Stomach smooth muscle (tissue), 2 donors: ENCODE measurements at regions not wholly inside any gene's neighbourhood (a gene's known extent, or its start where the extent isn't known, plus 50 kb on each side); places are given as distances from the start of the nearest gene placed in this dataset.

Source experiments
- H3K27ac ChIP-seq: one replicate; pipeline ENCODE4 v1.7.0; 2013; ENCODE audit warnings: mild to moderate bottlenecking, low read length, inconsistent platforms
- H3K27me3 ChIP-seq, 2 donors: one replicate each; pipeline ENCODE4 v1.7.0; 2013; ENCODE audit warnings: low read length in 2 of 2; ENCODE audit not compliant: insufficient read depth in 2 of 2, control insufficient read depth in 1 of 2
- H3K36me3 ChIP-seq, 2 donors: one replicate each; pipeline ENCODE4 v1.7.0; 2013; ENCODE audit warnings: low read length in 2 of 2; ENCODE audit not compliant: control insufficient read depth in 2 of 2, insufficient read depth in 2 of 2
- H3K4me1 ChIP-seq: one replicate; pipeline ENCODE4 v1.7.0; 2013; ENCODE audit warnings: low read length; ENCODE audit not compliant: control insufficient read depth, insufficient read depth
- H3K4me3 ChIP-seq, 2 donors: one replicate each; pipeline ENCODE4 v1.7.0; 2013; ENCODE audit warnings: low read length in 2 of 2
- H3K9ac ChIP-seq, 2 donors: one replicate each; pipeline ENCODE4 v1.7.0; 2013; ENCODE audit warnings: low read length in 2 of 2, mild to moderate bottlenecking in 1 of 2
- H3K9me3 ChIP-seq, 2 donors: one replicate each; pipeline ENCODE4 v1.7.0; 2013; ENCODE audit warnings: low read length in 2 of 2; ENCODE audit not compliant: control insufficient read depth in 2 of 2
- donor health status: healthy.
- donor health status: Pancreatic carcinoma.

DNA sequence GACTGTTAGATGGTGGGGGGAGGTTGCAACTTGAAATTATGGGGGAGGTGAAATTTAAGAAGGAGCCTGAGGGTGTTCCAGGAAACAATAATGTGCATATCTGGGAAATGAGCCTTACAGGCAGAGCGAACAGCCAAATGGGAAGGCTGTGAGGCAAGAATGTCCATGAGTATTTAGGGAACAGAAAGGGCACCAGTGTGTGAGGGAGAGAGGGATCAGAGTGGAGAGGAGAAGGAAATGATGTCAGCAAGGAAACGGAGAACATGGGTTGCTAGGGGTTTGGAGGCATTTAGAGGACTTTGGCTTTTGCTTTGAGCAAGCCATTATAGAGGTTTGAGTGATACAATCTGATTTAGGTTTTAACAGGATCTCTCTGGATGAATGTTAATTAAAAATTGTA is 285.4 kb downstream of the TLE4 start:
- H3K4me3 ChIP-seq: no peak overlapping the region
- no peaks in the 10 kb centered on the region for H3K4me1 ChIP-seq
- H3K36me3 ChIP-seq: no peaks in the 10 kb centered on the region
- no peak overlapping the region for H3K27ac ChIP-seq
- H3K27me3 ChIP-seq: no peaks in the 10 kb centered on the region
- no peak overlapping the region for H3K9ac ChIP-seq
- H3K9me3 ChIP-seq: no peaks in the 10 kb centered on the region

- Histone ChIP-seq H3K4me1 (no peaks in the 10 kb centered on the region), H3K36me3 (no peaks in the 10 kb centered on the region), H3K4me3 (no peak overlapping the region), H3K9ac (no peak overlapping the region), H3K9me3 (peaks cover 3 to 4% of the 10 kb centered on the region in 2 donors), H3K27ac (no peak overlapping the region), H3K27me3 (no peaks in the 10 kb centered on the region)
Observed at GRCh38 chr9:79847074-79847473, 275.3 kb downstream of the TLE4 start.

- H3K27me3 ChIP-seq: no peaks in the 10 kb centered on the region
- H3K36me3 ChIP-seq: no peaks in the 10 kb centered on the region
- H3K9ac ChIP-seq: no peak overlapping the region
- no peak overlapping the region for H3K4me3 ChIP-seq
- no peak overlapping the region for H3K27ac ChIP-seq
- no peaks in the 10 kb centered on the region for H3K9me3 ChIP-seq
- H3K4me1 ChIP-seq: no peaks in the 10 kb centered on the region
Observed at GRCh38 chr9:79829566-79830302, 258.0 kb downstream of the TLE4 start.

DNA sequence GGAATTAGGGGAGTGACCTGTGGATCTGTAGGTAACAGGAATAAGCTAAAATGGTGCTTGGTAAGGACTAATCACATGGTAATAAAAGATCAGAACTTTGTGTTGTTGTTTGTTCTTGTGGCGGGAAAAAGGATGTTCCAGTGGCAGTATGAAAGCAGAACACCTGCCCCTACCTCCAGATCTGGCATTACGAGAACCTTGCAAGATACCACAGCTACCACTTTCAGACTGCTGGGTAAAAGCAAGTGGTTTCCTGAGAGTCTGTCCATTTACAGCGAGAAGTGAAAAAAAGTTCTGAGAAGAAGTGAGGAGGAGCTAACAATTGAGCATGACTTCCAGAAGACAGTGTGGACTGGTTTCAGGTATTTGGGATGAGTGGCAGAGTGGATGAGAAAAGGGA is 252.5 kb downstream of the TLE4 start:
- H3K27ac ChIP-seq: no peak overlapping the region
- H3K9me3 ChIP-seq: no peaks in the 10 kb centered on the region
- no peaks in the 10 kb centered on the region for H3K4me1 ChIP-seq
- H3K27me3 ChIP-seq: no peaks in the 10 kb centered on the region
- H3K36me3 ChIP-seq: no peaks in the 10 kb centered on the region
- no peak overlapping the region for H3K9ac ChIP-seq
- no peak overlapping the region for H3K4me3 ChIP-seq

DNA sequence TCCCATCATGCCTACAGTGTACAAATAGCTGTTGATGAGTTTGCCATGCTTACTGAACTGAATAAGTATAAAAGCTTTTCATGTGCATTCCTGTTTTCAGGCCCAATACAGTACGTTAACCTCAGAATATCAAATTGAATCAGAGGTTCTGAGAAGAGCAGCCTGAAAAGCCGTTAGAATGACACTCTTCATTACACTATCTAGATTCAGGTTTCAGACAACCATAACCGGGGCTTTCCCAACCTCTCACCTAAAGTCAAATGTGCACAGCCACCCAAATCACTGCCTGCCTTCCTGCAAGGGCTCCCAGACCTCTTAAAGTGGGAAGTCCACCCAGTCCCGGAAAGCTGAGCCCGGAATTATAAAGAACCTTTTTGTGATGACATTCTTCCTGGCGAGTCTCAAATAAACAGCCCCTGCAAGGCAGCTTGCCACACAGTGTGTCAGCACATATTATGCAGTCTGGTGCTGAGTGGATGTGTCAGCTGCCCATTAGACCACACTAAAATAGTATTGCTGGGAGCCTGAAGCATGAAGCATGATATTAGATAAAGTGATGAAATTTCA is 245.8 kb downstream of the TLE4 start:
- Histone ChIP-seq H3K36me3 (no peaks in the 10 kb centered on the region), H3K4me1 (no peaks in the 10 kb centered on the region), H3K27ac (no peak overlapping the region), H3K9ac (no peak overlapping the region), H3K27me3 (no peaks in the 10 kb centered on the region), H3K9me3 (no peaks in the 10 kb centered on the region), H3K4me3 (no peak overlapping the region)

DNA sequence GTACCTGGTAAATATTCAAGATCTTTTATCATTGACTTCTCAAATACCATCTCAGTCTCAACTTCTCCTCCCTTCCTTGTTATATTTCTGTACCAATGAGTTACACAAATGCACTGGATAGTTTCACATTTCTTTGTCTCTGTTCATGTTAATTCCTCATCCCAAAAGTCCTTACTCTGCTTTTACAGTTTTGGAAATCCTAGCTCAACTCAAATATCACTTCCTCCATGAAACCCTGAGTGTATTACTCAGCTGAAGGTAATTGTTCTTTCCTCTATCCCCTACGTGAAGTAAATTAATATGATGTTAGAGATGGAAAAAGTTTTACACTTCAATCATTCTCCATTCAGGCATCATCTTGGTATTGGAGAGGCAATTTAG is 241.5 kb downstream of the TLE4 start:
- no peak overlapping the region for H3K27ac ChIP-seq
- H3K9ac ChIP-seq: no peak overlapping the region
- no peaks in the 10 kb centered on the region for H3K9me3 ChIP-seq
- H3K27me3 ChIP-seq: no peaks in the 10 kb centered on the region
- no peak overlapping the region for H3K4me3 ChIP-seq
- no peaks in the 10 kb centered on the region for H3K4me1 ChIP-seq
- H3K36me3 ChIP-seq: no peaks in the 10 kb centered on the region

DNA sequence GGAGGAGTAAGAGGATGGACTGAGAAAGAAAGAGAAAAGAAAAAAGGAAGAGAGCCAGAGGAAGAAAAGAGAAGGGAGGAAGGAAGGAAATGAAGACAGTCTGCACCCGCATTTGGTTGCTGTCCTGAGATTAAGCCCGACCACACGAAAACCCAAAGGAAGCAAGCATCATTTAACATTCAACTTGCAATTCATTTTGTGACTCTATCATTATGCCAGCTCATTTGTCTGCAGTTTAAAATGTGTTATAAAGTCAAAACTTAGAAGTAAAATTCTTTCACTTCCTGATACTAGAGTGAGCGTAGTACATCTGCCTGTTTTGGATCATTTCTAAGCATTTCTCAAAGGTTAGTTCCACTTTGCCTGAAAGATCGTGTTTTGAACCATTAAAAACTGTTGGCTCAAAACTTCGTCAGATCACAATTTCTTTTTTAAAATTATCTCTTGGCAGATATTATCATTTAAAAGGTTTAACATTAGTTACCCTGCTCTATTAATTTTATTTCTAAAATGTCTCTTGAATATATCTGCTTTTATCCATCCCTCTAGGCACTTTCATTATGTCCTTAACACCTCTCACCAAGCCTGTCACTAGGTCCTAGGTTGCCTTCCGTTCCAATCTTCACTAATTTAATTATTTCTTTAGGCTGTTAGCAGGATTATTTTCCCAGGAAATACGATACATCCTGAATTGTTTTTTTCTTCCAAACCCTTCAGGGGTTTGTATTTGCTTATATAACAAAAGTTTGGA is 240.9 kb downstream of the TLE4 start:
- Histone ChIP-seq H3K4me3 (peak overlapping the region in 1 of 2 donors; percentile 21), H3K9me3 (no peaks in the 10 kb centered on the region), H3K4me1 (no peaks in the 10 kb centered on the region), H3K9ac (no peak overlapping the region), H3K27ac (no peak overlapping the region), H3K27me3 (no peaks in the 10 kb centered on the region), H3K36me3 (no peaks in the 10 kb centered on the region)

DNA sequence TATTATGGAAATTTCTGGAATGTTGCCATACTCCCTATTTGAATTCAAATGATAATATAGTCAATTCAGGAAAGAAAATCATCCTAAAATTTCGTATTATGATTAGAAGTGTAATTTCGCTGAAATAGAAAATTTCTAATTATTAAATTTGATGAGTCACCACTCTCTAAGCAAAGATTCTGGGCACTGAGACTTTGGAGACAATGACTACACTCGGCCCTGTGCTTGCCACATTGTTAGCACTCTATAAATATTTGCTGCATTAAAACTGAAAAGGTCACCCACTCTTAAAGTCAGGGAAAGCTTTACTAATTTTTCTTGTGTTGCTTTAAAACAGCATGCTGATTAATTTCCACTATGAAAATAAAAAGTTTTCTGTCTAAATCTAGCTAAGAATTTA is 240.3 kb downstream of the TLE4 start:
- no peaks in the 10 kb centered on the region for H3K9me3 ChIP-seq
- H3K27me3 ChIP-seq: no peaks in the 10 kb centered on the region
- no peak overlapping the region for H3K27ac ChIP-seq
- no peak overlapping the region for H3K4me3 ChIP-seq
- no peaks in the 10 kb centered on the region for H3K36me3 ChIP-seq
- no peaks in the 10 kb centered on the region for H3K4me1 ChIP-seq
- H3K9ac ChIP-seq: no peak overlapping the region

DNA sequence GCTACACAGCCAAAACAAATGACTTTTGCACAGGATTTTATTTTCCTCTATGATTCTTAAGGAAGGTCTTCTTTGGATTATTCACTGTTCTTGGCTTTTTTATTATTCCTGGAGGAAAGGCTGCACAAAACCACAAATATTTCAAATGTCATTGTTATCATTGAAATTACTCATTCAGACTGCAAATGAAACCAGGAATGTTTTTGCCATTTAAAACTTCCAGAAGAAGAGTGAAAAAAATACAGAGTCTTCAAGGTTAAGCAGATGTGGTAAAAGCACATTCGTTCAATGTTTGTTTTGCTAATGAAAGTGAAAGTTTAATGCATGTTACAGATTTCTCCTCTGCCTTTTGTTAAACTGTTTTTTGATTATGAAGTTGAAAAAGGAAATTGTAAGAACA is 238.2 kb downstream of the TLE4 start:
- Histone ChIP-seq H3K36me3 (no peaks in the 10 kb centered on the region), H3K27me3 (no peaks in the 10 kb centered on the region), H3K4me3 (no peak overlapping the region), H3K9me3 (no peaks in the 10 kb centered on the region), H3K9ac (no peak overlapping the region), H3K4me1 (no peaks in the 10 kb centered on the region), H3K27ac (no peak overlapping the region)

DNA sequence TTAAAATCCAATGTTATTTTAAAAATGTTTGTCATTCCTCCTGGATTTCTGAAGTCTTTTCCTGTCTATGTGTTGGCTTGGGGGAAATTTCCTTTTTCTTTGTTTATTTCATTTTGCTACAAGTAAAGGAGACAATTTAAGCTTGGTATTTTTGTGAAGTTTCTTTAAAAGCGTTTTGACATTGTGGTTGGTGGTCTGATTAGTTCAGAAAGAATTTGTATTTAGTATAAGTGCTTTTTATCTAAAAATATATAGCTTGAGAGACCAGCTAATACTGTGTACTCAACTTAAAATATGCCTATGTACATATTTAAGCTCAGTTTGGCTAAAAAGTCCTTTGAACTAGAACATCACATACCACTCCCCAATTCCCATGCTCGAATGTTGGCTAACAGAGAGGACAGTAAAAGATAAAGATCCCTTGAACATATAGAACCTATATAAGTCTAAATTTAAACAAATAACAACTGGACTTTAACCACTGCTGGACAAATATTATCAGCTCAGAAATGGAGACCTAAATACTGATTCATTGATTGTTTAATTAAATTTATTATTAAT is 237.6 kb downstream of the TLE4 start:
- no peaks in the 10 kb centered on the region for H3K36me3 ChIP-seq
- H3K27me3 ChIP-seq: no peaks in the 10 kb centered on the region
- H3K9me3 ChIP-seq: no peaks in the 10 kb centered on the region
- H3K9ac ChIP-seq: no peak overlapping the region
- no peak overlapping the region for H3K27ac ChIP-seq
- no peak overlapping the region for H3K4me3 ChIP-seq
- H3K4me1 ChIP-seq: no peaks in the 10 kb centered on the region

DNA sequence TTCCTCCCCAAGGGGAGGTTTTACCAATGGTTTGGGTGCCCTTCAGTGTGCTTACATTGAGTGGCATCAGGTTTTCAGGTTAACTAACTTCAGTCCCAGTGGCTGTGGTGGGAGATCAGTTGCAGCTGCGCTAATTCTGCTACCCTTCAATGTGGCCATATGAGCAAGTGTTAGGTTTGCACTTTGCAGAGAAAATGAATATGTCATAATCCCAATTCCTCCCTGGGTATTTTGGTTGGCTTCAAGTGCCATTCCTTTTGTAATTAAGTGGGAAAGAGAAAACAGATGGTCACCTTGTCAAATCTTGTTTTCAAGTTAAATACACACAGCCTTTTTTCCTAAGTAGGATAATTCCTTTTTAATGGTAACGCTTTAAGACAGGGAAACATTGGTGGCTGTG is 236.2 kb downstream of the TLE4 start:
- Histone ChIP-seq H3K4me3 (no peak overlapping the region), H3K9me3 (no peaks in the 10 kb centered on the region), H3K27ac (no peak overlapping the region), H3K27me3 (no peaks in the 10 kb centered on the region), H3K9ac (no peak overlapping the region), H3K36me3 (no peaks in the 10 kb centered on the region), H3K4me1 (no peaks in the 10 kb centered on the region)
